Stimulated activated CD4-positive, alpha-beta T cell treated with anti-CD3 and anti-CD28 coated beads, Interleukin-15, amount 100 ng/mL, for 1 hour (primary cell): ENCODE measurements at regions not wholly inside any gene's neighbourhood (a gene's known extent, or its start where the extent isn't known, plus 50 kb on each side); places are given as distances from the start of the nearest gene placed in this dataset.

Source experiments
- DNase-seq, 2 donors: peaks; one replicate each; pipeline ENCODE4 v3.0.0-alpha.2; 2020; ENCODE audit warnings: low read depth in 1 of 2, low spot score in 1 of 2

GRCh38 chr1:228823200-228823599 lies 87.9 kb downstream of the RHOU start:
- no peak for DNase-seq

GRCh38 chr1:228824366-228824765 lies 89.1 kb downstream of the RHOU start:
- DNase-seq, result no peak

GRCh38 chr1:228825041-228825440 lies 89.8 kb downstream of the RHOU start:
- DNase-seq, result no peak

GRCh38 chr1:228825840-228826484 lies 90.7 kb downstream of the RHOU start:
- no peak for DNase-seq

- no peak for DNase-seq
Measured at GRCh38 chr1:228827019-228827418, 91.7 kb downstream of the RHOU start.

- no peak for DNase-seq
Measured at GRCh38 chr1:228828151-228828550, 92.9 kb downstream of the RHOU start.

GRCh38 chr1:228830185-228830953 lies 95.1 kb downstream of the RHOU start:
- DNase-seq, result no peak

- DNase-seq, result no peak
Measured at GRCh38 chr1:228830954-228831481, 95.7 kb downstream of the RHOU start.

- DNase-seq, result no peak
Measured at GRCh38 chr1:228833911-228834688, 98.8 kb downstream of the RHOU start.

- DNase-seq, result no peak
Measured at GRCh38 chr1:228835456-228835855, 100.2 kb downstream of the RHOU start.

GRCh38 chr1:228835911-228836310 lies 100.6 kb downstream of the RHOU start:
- DNase-seq, result no peak

- DNase-seq, result no peak
Measured at GRCh38 chr1:228836427-228836826, 101.1 kb downstream of the RHOU start.

GRCh38 chr1:228837032-228837431 lies 101.8 kb downstream of the RHOU start:
- DNase-seq, result no peak

- DNase-seq, result no peak
Measured at GRCh38 chr1:228837817-228838716, 102.8 kb downstream of the RHOU start.

- DNase-seq, result no peak
Measured at GRCh38 chr1:228838717-228839500, 103.6 kb downstream of the RHOU start.

GRCh38 chr1:228839656-228840055 lies 104.4 kb downstream of the RHOU start:
- DNase-seq, result no peak

GRCh38 chr1:228841632-228842031 lies 106.4 kb downstream of the RHOU start:
- no peak for DNase-seq

- DNase-seq, result no peak
Measured at GRCh38 chr1:228842094-228842775, 107.0 kb downstream of the RHOU start.

GRCh38 chr1:228845101-228845500 lies 109.8 kb downstream of the RHOU start:
- DNase-seq, result no peak
